Fibroblast of peridontal ligament (primary cell): ENCODE measurements at regions not wholly inside any gene's neighbourhood (a gene's known extent, or its start where the extent isn't known, plus 50 kb on each side); places are given as distances from the start of the nearest gene placed in this dataset.

ENCODE experiments used
- DNase-seq: peaks from one replicate; pipeline ENCODE4 v3.0.0-alpha.2; 2010; ENCODE audit errors: extremely low read depth

- DNase-seq = no peak
Measured at GRCh38 chr12:5379749-5380496, 52.0 kb upstream of the NTF3 start.
